Heart left ventricle (tissue), 13 donors: ENCODE measurements at regions not wholly inside any gene's neighbourhood (a gene's known extent, or its start where the extent isn't known, plus 50 kb on each side); places are given as distances from the start of the nearest gene placed in this dataset.

Experiments used
- CTCF ChIP-seq, 12 donors: fragments of 200-600 bp; sonication (generic) in 4 of 12; IDR thresholded peaks; one replicate each; pipeline versions ENCODE4 v1.5.0 to v1.8.0; 2018 to 2022; ENCODE audit warnings: antibody characterized with exemption in 12 of 12, mild to moderate bottlenecking in 5 of 12
- POLR2A ChIP-seq, 2 donors: fragments of 450-650 bp; IDR thresholded peaks; one replicate each; pipeline ENCODE4 v1.6.1; 2017; ENCODE audit warnings: antibody characterized with exemption in 2 of 2, mild to moderate bottlenecking in 2 of 2, moderate library complexity in 2 of 2
- donor health status: ischemic (EF 13 %, LVEDD 7.1; RV severe dilation, severe dysfunction).
- donor health status: DM: no; HTN: yes; CAD: no.
- donor health status: DM: no; HTN: no; CAD: no.
- donor health status: ischemic (EF 25% LVEDD 6.9; RV normal size, moderate dysfunction).
- donor health status: ischemic (EF 25% LVEDD 5.7; RV mildly dilated, moderate dysfunction).
- donor health status: ischemic (EF 35%, LVEDD 5.7; RV mildly dilated, moderate dysfunction).
- donor health status: nonischemic (EF 11% LVEDD 7.7; RV severe dilation, severe dysfunction).
- donor health status: DM: yes; HTN: yes; CAD: no.
- donor health status: PGD.
- donor health status: ischemic (EF 29% LVEDD 5.4; RV normal size, mild dysfunction).
- donor health status: nonischemic (EF 23%, LVEDD 6.1; RV moderate dilation, normal function).

GRCh38 chr12:13713556-13714410 lies 267.6 kb downstream of the GRIN2B start:
- no peak for TF ChIP-seq POLR2A (IDR thresholded peaks at IDR 0.05)
- TF ChIP-seq CTCF (IDR thresholded peaks at IDR 0.05) = no peak
